Keratinocyte (primary cell): ENCODE measurements at regions not wholly inside any gene's neighbourhood (a gene's known extent, or its start where the extent isn't known, plus 50 kb on each side); places are given as distances from the start of the nearest gene placed in this dataset.

Experiments
- EZH2 ChIP-seq: IDR thresholded peaks from one replicate; pipeline ENCODE4 v1.6.1; 2012; ENCODE audit warnings: inconsistent platforms, mild to moderate bottlenecking, low read length, moderate library complexity
- TF ChIP-seq, protein P1 (sequence below), 3 experiments: IDR thresholded peaks in 1 of 3; conservative IDR thresholded peaks in 1 of 3; optimal IDR thresholded peaks in 1 of 3; 2 replicates in 2 of 3; 3 replicates in 1 of 3; pipeline versions ENCODE3 to v1.5.1; 2011; ENCODE audit warnings: low read length in 3 of 3, mild to moderate bottlenecking in 3 of 3, moderate library complexity in 2 of 3, control low read depth in 1 of 3, inconsistent platforms in 1 of 3; ENCODE audit not compliant: insufficient read depth in 2 of 3; ENCODE audit errors: extremely low read depth in 1 of 3

DNA sequence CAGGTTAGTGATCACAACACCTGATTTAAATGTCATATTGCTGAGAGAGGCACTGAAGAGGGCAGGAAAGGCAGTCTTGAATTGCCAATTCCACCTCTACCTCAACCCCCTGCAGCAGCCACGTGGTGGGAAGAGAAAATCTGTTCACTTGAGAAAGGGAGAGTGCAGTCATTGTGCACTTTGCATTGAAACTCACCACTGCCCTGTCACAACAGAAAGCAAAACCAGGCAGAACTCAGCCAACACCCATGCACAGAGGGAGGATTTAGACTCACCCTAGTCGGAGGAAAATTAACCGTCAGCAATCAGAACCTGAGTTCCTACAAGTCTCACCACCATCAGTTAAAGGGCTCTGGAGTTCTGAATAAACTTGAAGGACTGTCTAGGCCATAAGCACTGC, 1040.2 kb downstream of the HACE1 start:
- TF ChIP-seq, protein P1, sequence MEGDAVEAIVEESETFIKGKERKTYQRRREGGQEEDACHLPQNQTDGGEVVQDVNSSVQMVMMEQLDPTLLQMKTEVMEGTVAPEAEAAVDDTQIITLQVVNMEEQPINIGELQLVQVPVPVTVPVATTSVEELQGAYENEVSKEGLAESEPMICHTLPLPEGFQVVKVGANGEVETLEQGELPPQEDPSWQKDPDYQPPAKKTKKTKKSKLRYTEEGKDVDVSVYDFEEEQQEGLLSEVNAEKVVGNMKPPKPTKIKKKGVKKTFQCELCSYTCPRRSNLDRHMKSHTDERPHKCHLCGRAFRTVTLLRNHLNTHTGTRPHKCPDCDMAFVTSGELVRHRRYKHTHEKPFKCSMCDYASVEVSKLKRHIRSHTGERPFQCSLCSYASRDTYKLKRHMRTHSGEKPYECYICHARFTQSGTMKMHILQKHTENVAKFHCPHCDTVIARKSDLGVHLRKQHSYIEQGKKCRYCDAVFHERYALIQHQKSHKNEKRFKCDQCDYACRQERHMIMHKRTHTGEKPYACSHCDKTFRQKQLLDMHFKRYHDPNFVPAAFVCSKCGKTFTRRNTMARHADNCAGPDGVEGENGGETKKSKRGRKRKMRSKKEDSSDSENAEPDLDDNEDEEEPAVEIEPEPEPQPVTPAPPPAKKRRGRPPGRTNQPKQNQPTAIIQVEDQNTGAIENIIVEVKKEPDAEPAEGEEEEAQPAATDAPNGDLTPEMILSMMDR (optimal IDR thresholded peaks at IDR 0.05 in 1 of 3, IDR thresholded peaks at IDR 0.05 in 1 of 3, conservative IDR thresholded peaks at IDR 0.05 in 1 of 3; ENCODE audit: extremely low read depth in 1 of 3, insufficient read depth in 2 of 3, low read length in 3 of 3): no peak
- TF ChIP-seq EZH2: no peak
